ENCODE measurements at regions not wholly inside any gene's neighbourhood (a gene's known extent, or its start where the extent isn't known, plus 50 kb on each side); places are given as distances from the start of the nearest gene placed in this dataset.

- no peak for TF ChIP-seq CSRNP2 (CRISPR knock-in tag; conservative IDR thresholded peaks at IDR 0.05; ENCODE audit: low read depth)
- TF ChIP-seq HNF4G (IDR thresholded peaks at IDR 0.05; ENCODE audit: borderline replicate concordance, low read depth, low read length) = no peak; the same call in 1 of the 2 replicates
- TF ChIP-seq HNF4G (CRISPR knock-in tag; IDR thresholded peaks at IDR 0.05; ENCODE audit: borderline replicate concordance, low read depth) = 0 out of 2 replicates have a peak, but pooled peaks have one; percentile 32
- peak; percentile 41; the same call in 1 of the 2 replicates for TF ChIP-seq ATF1 (CRISPR knock-in tag; IDR thresholded peaks at IDR 0.05)
- no peak for TF ChIP-seq ZNF615 (CRISPR knock-in tag; IDR thresholded peaks at IDR 0.05; ENCODE audit: borderline replicate concordance)
- no peak for TF ChIP-seq PITX1 (CRISPR knock-in tag; IDR thresholded peaks at IDR 0.05)
- TF ChIP-seq, protein P1, sequence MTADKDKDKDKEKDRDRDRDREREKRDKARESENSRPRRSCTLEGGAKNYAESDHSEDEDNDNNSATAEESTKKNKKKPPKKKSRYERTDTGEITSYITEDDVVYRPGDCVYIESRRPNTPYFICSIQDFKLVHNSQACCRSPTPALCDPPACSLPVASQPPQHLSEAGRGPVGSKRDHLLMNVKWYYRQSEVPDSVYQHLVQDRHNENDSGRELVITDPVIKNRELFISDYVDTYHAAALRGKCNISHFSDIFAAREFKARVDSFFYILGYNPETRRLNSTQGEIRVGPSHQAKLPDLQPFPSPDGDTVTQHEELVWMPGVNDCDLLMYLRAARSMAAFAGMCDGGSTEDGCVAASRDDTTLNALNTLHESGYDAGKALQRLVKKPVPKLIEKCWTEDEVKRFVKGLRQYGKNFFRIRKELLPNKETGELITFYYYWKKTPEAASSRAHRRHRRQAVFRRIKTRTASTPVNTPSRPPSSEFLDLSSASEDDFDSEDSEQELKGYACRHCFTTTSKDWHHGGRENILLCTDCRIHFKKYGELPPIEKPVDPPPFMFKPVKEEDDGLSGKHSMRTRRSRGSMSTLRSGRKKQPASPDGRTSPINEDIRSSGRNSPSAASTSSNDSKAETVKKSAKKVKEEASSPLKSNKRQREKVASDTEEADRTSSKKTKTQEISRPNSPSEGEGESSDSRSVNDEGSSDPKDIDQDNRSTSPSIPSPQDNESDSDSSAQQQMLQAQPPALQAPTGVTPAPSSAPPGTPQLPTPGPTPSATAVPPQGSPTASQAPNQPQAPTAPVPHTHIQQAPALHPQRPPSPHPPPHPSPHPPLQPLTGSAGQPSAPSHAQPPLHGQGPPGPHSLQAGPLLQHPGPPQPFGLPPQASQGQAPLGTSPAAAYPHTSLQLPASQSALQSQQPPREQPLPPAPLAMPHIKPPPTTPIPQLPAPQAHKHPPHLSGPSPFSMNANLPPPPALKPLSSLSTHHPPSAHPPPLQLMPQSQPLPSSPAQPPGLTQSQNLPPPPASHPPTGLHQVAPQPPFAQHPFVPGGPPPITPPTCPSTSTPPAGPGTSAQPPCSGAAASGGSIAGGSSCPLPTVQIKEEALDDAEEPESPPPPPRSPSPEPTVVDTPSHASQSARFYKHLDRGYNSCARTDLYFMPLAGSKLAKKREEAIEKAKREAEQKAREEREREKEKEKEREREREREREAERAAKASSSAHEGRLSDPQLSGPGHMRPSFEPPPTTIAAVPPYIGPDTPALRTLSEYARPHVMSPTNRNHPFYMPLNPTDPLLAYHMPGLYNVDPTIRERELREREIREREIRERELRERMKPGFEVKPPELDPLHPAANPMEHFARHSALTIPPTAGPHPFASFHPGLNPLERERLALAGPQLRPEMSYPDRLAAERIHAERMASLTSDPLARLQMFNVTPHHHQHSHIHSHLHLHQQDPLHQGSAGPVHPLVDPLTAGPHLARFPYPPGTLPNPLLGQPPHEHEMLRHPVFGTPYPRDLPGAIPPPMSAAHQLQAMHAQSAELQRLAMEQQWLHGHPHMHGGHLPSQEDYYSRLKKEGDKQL (CRISPR knock-in tag; IDR thresholded peaks at IDR 0.05; ENCODE audit: low read depth) = 0 out of 2 replicates have a peak, but pooled peaks have one; percentile 14
- peak; percentile 83; the same call in 1 of the 2 replicates for TF ChIP-seq SOX5 (CRISPR knock-in tag; IDR thresholded peaks at IDR 0.05; ENCODE audit: borderline replicate concordance)
- TF ChIP-seq FOXJ3 (CRISPR knock-in tag; IDR thresholded peaks at IDR 0.05; ENCODE audit: borderline replicate concordance) = peak; percentile 33; the same call in 1 of the 2 replicates
- TF ChIP-seq ZNF564 (CRISPR knock-in tag; IDR thresholded peaks at IDR 0.05) = no peak
Measured at GRCh38 chr9:95724253-95724991, 151.1 kb upstream of the ERCC6L2 start (continued).

Data from HepG2 (cell line).